ENCODE measurements at regions not wholly inside any gene's neighbourhood (a gene's known extent, or its start where the extent isn't known, plus 50 kb on each side); places are given as distances from the start of the nearest gene placed in this dataset.

DNA sequence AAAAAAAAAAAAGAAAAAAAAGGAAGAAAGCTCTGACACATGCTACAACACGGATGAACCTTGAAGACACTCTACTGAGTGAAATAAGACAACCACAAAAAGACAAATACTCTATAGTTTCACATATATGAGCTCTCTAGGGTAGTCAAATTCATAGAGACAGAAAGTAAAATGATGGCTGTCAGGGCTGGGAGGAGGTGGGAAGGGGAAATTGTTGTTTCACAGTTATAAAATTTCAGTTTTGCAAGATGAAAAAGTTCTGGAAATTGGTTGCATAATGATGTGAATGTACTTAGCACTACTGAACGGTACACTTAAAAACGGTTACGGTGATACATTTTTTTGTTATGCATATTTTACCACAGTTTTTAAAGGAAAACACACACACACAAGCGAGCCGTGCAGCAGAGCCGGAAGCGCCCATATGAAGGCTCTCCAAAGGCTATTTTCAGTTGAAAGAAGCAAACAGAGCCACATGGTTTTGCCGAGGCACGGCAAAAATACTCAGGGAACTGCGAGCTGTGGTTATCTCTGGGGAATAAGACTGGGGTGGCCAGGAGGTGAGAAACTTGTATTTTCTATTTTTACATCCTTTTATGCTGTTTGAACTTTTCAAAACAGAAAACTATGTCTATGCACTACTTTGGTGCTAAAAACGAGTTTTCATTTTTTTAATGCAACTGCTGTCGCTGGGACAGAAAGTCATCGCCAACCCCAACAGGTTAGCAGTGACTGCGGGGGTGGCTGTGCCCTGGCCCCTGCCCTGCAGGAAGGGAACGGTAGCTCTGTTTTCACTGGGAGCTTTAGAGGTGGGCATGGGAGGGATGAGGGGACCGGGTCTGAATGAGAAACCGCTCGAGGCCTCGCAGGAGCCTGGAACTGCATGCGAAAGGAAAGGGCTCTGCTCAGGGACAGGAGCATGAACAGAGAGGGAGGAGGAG lies 132.9 kb downstream of the OAT start:
- DNase-seq (ENCODE audit: low spot score in 2 of 2) (peak in 1 of 2 donors; percentile 13), ATAC-seq (peak; percentile 36 to 77)
- Mint-ChIP-seq H3K27ac (peak overlapping the region in 1 of 2 donors; percentile 79), H3K36me3 (no peaks in the 10 kb centered on the region), H3K9me3 (no peaks in the 10 kb centered on the region)

DNA sequence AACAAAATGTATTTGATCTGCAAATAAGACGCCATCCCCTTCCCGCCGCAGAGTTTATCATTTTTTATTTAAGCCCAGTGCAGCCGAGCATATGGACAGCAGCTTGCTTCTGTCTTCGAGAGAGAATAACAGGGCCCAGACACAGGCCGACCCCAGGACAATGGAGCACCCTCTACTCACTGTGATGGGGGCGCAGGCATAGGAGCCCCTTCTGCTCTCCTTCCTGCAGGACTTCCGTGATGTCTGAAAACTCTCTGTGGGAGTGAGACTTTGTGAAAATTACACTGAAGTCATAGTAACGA lies 134.8 kb downstream of the OAT start:
- Mint-ChIP-seq H3K9me3 (no peaks in the 10 kb centered on the region), H3K27ac (no peak overlapping the region), H3K36me3 (no peaks in the 10 kb centered on the region)
- no peak for ATAC-seq
- DNase-seq (ENCODE audit: low spot score in 2 of 2) = no peak

DNA sequence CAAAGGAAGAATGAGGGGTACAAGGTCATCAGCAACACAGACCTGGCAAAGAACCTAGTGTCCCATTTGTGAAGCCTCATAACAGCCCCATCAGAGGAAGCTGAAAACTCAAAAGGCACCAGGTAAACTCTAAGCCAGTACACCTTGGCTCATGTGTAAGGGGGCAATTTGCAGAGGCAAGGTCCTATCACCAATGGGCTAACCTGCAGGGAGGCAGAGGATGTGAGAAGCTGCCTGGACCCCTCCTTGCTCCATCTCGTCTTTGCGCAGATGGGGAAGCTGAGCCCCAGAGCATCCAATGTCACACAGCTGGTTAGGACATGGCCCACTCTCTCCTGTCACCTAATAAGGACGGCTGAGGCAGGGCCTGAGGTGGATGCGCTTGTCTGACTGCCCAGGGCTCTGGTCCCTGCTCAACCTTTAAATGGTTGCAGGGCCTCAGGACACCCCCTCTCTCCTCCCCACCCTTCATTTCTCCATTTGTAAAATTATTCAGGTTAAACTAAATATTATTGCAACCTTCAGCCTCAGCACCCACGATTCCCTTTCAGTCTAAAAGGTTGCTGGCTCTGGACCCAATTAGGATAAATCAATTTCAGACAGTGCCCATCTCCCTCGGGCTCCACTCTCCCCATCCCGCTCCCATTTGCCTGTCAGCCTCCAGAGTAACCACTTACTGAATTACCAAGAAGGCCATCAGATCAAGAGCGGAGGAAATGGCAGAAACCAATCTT lies 135.3 kb downstream of the OAT start:
- Mint-ChIP-seq H3K36me3 (no peaks in the 10 kb centered on the region), H3K9me3 (no peaks in the 10 kb centered on the region), H3K27ac (no peak overlapping the region)
- DNase-seq (ENCODE audit: low spot score in 2 of 2) = no peak
- no peak for ATAC-seq

DNA sequence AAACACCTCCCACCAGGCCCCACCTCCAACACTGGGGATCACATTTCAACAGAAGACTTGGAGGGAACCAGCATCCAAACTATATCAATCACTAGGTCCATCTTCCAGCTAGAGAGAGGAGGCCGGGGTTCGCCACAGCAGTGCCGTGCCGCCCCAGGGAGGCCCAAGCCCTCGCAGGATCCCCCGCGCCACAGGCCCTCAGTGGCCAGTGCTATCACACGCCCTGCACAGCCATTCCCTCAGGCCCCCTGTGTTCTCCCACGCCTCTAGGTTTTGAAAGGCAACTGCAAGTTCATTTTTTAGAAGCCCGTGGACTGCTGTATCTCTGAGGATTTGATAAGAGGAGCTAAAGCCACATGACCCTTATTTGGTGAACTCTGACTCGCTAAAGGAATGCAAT lies 136.4 kb downstream of the OAT start:
- H3K27ac Mint-ChIP-seq = no peak overlapping the region
- DNase-seq (ENCODE audit: low spot score in 2 of 2) = no peak
- H3K9me3 Mint-ChIP-seq = no peaks in the 10 kb centered on the region
- no peak for ATAC-seq
- H3K36me3 Mint-ChIP-seq = no peaks in the 10 kb centered on the region

DNA sequence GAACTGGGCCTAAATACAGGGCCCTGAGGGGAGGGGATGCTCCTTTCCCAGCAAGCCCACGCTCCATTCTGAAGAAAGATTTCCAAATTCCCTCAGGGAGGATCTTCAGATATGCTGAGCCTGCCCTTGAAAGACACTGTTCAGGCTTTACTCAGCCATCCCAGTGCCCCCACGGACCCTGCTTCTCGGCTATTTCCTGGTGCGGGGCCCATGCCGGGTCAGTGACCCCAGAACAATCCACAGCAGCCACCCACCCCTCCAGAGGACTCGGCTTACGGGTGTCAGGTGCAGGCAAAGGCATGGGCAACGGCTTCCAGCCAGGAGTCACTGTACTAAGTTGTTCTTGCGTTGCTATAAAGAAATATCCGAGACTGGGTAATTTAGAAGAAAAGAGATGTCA lies 137.1 kb downstream of the OAT start:
- Mint-ChIP-seq H3K9me3 (no peaks in the 10 kb centered on the region), H3K27ac (no peak overlapping the region), H3K36me3 (no peaks in the 10 kb centered on the region)
- ATAC-seq (no peak), DNase-seq (ENCODE audit: low spot score in 2 of 2) (no peak)

DNA sequence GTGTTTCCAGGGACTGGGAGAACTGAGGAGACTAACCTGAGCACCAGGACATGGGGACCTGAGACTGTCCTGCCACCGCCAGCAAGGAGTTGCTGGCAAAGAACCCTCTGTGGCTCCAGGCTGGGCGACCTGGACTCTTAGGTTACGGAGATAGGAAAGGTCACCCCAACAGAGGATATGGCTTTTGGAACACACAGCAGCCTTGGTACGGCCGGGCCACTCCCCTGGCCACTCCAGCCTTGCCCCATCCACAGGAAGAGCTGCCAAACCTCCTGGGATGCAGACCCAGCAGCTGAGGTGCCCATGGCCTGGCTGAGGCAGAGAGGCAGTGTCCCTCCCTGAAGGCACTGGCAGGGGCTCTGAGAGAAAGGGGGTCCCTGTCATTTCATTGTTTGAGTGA lies 137.8 kb downstream of the OAT start:
- DNase-seq (ENCODE audit: low spot score in 2 of 2) (no peak), ATAC-seq (no peak)
- H3K27ac Mint-ChIP-seq = no peak overlapping the region
- no peaks in the 10 kb centered on the region for H3K36me3 Mint-ChIP-seq
- no peaks in the 10 kb centered on the region for H3K9me3 Mint-ChIP-seq

DNA sequence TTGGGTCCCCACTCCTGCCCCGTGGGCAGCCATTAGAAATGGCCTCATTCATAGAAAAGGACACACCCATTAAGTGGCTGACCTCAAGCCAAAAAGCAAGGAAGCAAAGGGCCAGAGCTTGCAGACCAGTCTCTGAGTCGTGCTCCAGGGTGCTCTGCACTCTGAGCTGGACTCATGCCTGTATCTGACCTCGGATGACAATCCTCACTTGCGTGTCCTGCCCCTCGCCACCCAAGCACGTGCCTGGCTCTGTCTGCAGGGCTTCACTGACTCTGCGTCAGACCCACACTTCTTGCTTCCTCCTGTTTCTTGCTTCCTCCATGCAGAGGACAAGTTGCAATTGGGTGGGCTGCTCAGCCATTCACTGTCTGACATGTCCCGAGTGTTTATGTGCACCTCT lies 138.8 kb downstream of the OAT start:
- no peaks in the 10 kb centered on the region for H3K9me3 Mint-ChIP-seq
- H3K36me3 Mint-ChIP-seq = no peaks in the 10 kb centered on the region
- H3K27ac Mint-ChIP-seq = no peak overlapping the region
- no peak for ATAC-seq
- DNase-seq (ENCODE audit: low spot score in 2 of 2) = no peak

DNA sequence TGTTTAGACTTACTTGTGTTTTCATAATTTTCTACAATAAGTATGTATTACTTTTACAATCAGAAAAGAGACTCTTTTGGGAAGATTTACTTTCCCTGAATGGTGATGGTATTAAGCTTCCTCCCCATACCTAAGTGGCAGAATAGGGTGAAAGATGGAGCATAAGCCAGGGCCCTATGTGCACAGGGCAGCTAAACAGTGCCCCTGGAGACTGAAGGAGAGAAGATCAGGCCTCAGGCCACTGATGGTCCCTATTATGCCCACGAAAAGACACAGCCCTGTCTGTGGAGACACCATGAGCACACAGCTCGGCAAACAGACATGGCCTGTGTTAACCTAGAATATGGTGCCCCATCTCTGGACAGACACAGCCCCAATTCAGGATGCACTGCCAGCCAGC lies 139.4 kb downstream of the OAT start:
- ATAC-seq (no peak), DNase-seq (ENCODE audit: low spot score in 2 of 2) (no peak)
- no peak overlapping the region for H3K27ac Mint-ChIP-seq
- no peaks in the 10 kb centered on the region for H3K36me3 Mint-ChIP-seq
- no peaks in the 10 kb centered on the region for H3K9me3 Mint-ChIP-seq

DNA sequence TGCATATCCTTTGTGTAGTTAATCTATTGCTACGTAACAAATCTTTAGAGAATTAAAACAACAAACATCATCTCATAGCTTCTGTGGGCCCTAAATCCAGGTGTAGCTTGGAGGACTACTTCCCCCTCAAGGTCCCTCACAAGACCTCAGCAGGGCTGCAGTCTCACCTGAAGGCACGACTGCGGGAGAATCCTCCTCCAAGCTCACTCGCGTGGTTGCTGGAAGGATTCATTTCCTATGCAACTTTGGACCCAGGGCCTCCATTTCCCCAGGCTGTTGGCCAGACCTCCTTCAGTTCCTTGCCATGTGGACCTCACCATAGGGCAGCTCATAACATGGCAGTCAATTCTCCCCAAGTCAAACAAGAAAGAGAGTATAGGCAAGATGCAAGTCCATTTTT lies 140.4 kb downstream of the OAT start:
- ATAC-seq = no peak
- DNase-seq (ENCODE audit: low spot score in 2 of 2) = no peak
- Mint-ChIP-seq H3K27ac (no peak overlapping the region), H3K9me3 (peaks cover 0 to under 1% of the 10 kb centered on the region in 2 donors), H3K36me3 (no peaks in the 10 kb centered on the region)

DNA sequence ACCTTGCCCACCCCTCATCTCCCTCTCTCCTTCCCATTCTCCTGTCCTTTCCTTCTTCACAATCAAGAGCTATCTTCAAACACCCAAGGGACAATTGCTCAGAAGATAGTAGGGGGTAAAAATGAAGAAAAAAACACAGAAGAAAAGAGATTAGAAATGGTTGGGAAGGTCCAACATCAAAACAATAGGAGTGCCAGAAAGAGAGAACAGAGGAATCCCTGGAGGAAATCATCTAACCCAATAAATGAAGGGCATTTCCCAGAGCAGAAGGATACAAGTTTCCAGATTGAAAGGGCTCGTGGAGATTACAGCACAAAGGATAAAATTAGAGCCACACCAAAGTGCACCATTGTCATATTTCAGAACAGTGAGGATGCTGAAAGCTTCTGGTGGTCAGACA lies 145.6 kb downstream of the OAT start:
- DNase-seq (ENCODE audit: low spot score in 2 of 2) (no peak), ATAC-seq (no peak)
- Mint-ChIP-seq H3K9me3 (peaks cover 17 to 21% of the 10 kb centered on the region in 2 donors), H3K36me3 (peaks cover 12 to 14% of the 10 kb centered on the region in 2 donors), H3K27ac (no peak overlapping the region)

DNA sequence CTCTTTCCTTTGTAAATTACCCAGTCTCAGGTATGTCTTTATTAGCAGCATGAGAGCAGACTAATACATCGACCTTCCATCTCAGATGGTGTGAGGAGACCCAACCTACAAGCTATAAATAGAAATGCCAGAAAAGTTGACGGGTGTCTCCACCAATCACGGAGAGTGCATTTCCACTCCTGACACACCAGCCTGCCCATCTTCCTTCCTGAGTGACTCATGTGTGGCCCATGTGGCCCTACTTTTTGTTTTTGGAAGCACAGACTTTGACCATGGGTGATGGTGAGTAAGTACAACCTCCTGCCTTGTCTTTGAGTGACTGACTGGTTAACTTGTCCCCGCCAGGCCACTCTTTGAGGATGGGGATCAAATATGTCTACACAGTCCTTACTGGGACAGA lies 147.0 kb downstream of the OAT start:
- DNase-seq (ENCODE audit: low spot score in 2 of 2) (no peak), ATAC-seq (no peak)
- H3K9me3 Mint-ChIP-seq = peaks cover 17 to 21% of the 10 kb centered on the region in 2 donors
- H3K27ac Mint-ChIP-seq = no peak overlapping the region
- peaks cover 12 to 14% of the 10 kb centered on the region in 2 donors for H3K36me3 Mint-ChIP-seq

DNA sequence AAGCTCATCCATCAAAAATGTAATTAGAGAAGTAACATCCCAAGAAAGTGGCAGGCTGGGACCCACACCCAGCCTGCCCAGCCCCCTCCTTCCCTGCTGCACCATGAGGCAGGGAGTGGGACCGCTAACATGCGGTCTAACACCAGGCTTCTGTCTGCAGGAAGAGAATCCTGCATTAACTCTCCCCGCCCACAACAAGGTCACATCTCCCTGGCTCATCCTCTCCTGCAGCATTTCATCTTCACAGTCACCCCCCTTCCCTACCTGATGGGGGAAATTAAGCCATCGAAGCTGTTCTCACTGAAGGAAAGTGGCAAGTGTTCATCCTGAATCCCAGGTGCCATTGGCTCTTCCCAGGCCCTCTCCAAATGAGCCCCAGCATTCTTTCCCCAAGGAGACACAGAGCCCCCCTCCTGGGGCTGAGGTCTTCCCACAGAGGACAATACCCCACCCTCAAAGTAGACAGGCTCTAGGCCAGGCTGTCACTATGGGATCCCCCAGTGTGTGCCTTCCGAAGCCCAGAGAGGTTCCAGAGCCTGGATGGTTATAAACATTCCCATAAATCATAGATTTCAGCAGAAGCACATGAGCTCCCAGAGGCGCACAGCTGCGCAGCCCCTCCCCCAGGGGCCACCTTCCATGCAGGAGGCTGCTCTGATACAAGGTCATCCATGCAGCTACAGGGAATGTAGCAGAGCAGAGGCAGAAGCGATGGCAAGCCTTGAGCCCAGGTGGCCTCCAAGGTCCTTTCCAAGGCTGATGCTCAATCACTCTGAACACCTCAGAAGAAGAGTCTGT lies 148.0 kb downstream of the OAT start:
- ATAC-seq (no peak), DNase-seq (ENCODE audit: low spot score in 2 of 2) (no peak)
- no peak overlapping the region for H3K27ac Mint-ChIP-seq
- peaks cover 17 to 21% of the 10 kb centered on the region in 2 donors for H3K9me3 Mint-ChIP-seq
- peaks cover 12 to 14% of the 10 kb centered on the region in 2 donors for H3K36me3 Mint-ChIP-seq

DNA sequence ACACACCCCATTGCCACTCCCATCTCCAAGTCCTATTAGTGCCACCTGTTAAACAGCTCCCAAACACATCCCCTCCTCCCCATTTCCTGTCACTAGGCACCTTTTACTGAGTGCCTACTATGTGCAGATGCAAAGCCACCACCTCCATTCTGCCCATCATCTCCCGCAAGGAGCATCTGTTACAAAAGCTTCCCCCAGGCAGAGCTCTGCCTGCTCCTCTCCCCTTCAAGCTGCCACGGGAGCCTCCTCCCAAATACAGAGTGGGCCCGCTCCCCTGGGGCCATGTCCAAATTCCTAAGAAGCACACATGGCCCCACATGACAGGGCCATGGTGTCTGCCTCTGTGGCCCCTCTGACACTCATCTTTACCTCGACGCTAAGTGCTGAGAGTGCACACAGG lies 149.7 kb downstream of the OAT start:
- Mint-ChIP-seq H3K9me3 (peaks cover 17 to 21% of the 10 kb centered on the region in 2 donors), H3K27ac (peak overlapping the region in 1 of 2 donors; percentile 44), H3K36me3 (peaks cover 12 to 14% of the 10 kb centered on the region in 2 donors)
- DNase-seq (ENCODE audit: low spot score in 2 of 2) = no peak
- ATAC-seq = no peak

DNA sequence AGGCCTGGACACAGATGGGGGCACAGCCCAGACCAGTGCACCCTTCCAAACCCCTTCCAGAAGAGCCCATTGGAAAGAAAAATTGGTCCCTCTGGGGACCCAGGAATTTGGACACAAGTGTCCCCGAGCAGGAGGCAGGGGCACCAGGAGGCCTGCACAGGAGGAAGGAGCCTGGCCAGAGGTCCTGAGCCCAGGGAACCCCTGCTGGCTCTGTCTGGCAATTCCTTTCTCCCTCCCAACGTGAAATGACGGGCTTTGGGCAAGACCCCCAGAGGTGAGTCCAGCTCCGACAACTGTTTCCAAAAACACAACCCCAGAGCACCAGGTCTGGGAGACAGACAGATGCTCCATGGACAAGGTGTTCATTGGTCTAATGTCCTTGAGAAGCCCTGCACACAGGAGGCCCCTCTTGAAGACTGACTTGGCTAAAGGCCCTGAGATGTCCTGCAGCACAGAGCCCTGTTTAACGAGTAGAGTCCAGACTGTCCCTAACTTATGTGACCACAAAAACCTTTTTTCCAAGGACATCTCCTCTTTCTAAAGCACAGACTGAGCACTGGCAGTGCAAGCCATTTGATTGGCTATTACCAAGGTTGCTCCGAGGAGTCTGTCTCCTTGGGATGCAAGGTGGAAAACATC lies 150.7 kb downstream of the OAT start:
- ATAC-seq (no peak), DNase-seq (ENCODE audit: low spot score in 2 of 2) (no peak)
- Mint-ChIP-seq H3K27ac (no peak overlapping the region), H3K9me3 (peaks cover 14 to 17% of the 10 kb centered on the region in 2 donors), H3K36me3 (peaks cover 11 to 12% of the 10 kb centered on the region in 2 donors)

DNA sequence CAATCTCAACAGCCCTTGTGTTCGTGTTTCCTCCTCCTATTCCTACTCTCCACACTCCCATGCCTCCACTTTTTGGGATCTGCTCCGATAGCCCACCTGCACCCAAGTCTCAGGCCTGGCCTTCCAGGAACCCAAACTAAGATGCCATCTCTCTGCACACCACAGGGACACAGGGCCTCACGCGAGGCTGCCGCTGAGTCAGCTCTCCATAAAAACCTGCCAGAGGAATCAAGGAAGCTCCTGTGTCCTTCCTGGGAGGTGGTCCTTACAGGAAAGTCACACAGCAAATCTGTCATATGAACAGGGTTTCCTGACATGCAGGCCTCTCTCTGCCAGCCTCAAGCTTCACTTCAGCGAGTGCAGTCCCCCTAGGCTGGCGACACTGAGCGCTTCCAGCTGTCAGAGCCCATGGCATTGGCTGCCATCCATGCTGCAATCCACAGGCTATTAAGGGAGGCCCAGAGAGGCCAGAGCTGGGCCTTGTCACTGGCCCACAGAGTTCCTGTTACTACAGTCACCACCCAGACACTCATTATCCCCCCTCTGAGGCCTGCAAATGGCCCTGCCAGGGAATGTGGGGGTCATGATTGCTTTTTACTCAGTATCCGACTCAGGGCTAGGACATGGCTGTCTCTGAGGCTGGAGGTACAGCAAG lies 151.4 kb downstream of the OAT start:
- peaks cover 10% of the 10 kb centered on the region in 2 donors for H3K9me3 Mint-ChIP-seq
- H3K27ac Mint-ChIP-seq = no peak overlapping the region
- no peak for DNase-seq (ENCODE audit: low spot score in 2 of 2)
- peaks cover 5 to 10% of the 10 kb centered on the region in 2 donors for H3K36me3 Mint-ChIP-seq
- ATAC-seq = no peak
